SU-DHL-6 (cell line): ENCODE measurements at regions not wholly inside any gene's neighbourhood (a gene's known extent, or its start where the extent isn't known, plus 50 kb on each side); places are given as distances from the start of the nearest gene placed in this dataset.

Experiments
- EZH2phosphoT487 ChIP-seq: fragments of 200-600 bp; sonication (generic), shearing (Covaris generic); conservative IDR thresholded peaks from 2 replicates; pipeline ENCODE4 v1.6.1; 2018; ENCODE audit warnings: mild to moderate bottlenecking, antibody characterized with exemption, low read length, moderate library complexity, mixed read lengths
- TF ChIP-seq, protein P1 (sequence below): fragments of 200-600 bp; sonication (generic); IDR thresholded peaks from one replicate; pipeline ENCODE4 v1.5.1; 2017; ENCODE audit warnings: antibody characterized with exemption, mild to moderate bottlenecking, low read length, moderate library complexity; ENCODE audit not compliant: insufficient read depth, poor library complexity, severe bottlenecking

DNA sequence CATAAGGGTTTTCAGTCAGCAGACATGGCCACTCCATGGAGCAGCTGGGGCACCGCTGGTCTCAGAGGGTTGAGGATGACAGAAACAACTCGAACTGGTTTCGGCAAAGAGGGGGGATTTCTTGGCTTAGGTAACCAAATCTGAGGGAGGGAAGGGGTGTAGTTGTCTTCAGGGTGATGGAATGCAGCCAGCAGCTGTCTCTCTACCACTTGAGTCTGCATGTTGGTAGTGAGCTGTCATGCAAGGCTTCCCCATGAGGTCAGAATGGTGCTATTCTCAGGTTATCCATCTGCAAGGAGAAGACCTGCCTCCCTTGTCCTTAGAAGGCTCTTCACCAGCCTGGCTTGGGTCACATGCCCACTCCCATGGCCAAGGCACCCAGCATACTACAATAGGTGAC lies 55.6 kb upstream of the PEG3 start:
- TF ChIP-seq, protein P1, sequence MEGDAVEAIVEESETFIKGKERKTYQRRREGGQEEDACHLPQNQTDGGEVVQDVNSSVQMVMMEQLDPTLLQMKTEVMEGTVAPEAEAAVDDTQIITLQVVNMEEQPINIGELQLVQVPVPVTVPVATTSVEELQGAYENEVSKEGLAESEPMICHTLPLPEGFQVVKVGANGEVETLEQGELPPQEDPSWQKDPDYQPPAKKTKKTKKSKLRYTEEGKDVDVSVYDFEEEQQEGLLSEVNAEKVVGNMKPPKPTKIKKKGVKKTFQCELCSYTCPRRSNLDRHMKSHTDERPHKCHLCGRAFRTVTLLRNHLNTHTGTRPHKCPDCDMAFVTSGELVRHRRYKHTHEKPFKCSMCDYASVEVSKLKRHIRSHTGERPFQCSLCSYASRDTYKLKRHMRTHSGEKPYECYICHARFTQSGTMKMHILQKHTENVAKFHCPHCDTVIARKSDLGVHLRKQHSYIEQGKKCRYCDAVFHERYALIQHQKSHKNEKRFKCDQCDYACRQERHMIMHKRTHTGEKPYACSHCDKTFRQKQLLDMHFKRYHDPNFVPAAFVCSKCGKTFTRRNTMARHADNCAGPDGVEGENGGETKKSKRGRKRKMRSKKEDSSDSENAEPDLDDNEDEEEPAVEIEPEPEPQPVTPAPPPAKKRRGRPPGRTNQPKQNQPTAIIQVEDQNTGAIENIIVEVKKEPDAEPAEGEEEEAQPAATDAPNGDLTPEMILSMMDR = no peak
- no peak for TF ChIP-seq EZH2phosphoT487
